ENCODE measurements at regions not wholly inside any gene's neighbourhood (a gene's known extent, or its start where the extent isn't known, plus 50 kb on each side); places are given as distances from the start of the nearest gene placed in this dataset.

- TF ChIP-seq ZNF70 (CRISPR knock-in tag; IDR thresholded peaks at IDR 0.05), result no peak
- no peak for TF ChIP-seq RARB (CRISPR knock-in tag; IDR thresholded peaks at IDR 0.05)
- TF ChIP-seq CREB5 (CRISPR knock-in tag; IDR thresholded peaks at IDR 0.05; ENCODE audit: low read depth), result no peak
- no peak for TF ChIP-seq ZFP3 (CRISPR knock-in tag; IDR thresholded peaks at IDR 0.05)
- no peak for TF ChIP-seq SNAI2 (CRISPR knock-in tag; IDR thresholded peaks at IDR 0.05)
- TF ChIP-seq ISL1 (CRISPR knock-in tag; IDR thresholded peaks at IDR 0.05), result no peak
- TF ChIP-seq TSHZ2 (CRISPR knock-in tag; IDR thresholded peaks at IDR 0.05), result no peak
These were observed 229.5 kb downstream of the ETAA1 start for GRCh38 chr2:67626656-67627055.

GRCh38 chr2:67627456-67628207 is 230.5 kb downstream of the ETAA1 start:
- ATAC-seq, result no peak
- TF ChIP-seq ZNF70 (CRISPR knock-in tag; IDR thresholded peaks at IDR 0.05) (no peak), OSR1 (CRISPR knock-in tag; IDR thresholded peaks at IDR 0.05) (no peak), ZFP3 (CRISPR knock-in tag; IDR thresholded peaks at IDR 0.05) (no peak), CSDC2 (CRISPR knock-in tag; IDR thresholded peaks at IDR 0.05) (no peak), ZFP30 (CRISPR knock-in tag; IDR thresholded peaks at IDR 0.05) (no peak), ARNTL (CRISPR knock-in tag; IDR thresholded peaks at IDR 0.05; ENCODE audit: borderline replicate concordance, low read depth) (no peak), RARB (CRISPR knock-in tag; IDR thresholded peaks at IDR 0.05) (no peak), PATZ1 (CRISPR knock-in tag; IDR thresholded peaks at IDR 0.05; ENCODE audit: borderline replicate concordance) (no peak), TSHZ2 (CRISPR knock-in tag; IDR thresholded peaks at IDR 0.05) (no peak), GLIS3 (CRISPR knock-in tag; IDR thresholded peaks at IDR 0.05) (no peak), TCF4 (CRISPR knock-in tag; IDR thresholded peaks at IDR 0.05; ENCODE audit: borderline replicate concordance) (no peak), PPARA (CRISPR knock-in tag; IDR thresholded peaks at IDR 0.05; ENCODE audit: borderline replicate concordance) (no peak), SNAI2 (CRISPR knock-in tag; IDR thresholded peaks at IDR 0.05) (no peak), ZNF565 (CRISPR knock-in tag; conservative IDR thresholded peaks at IDR 0.05; ENCODE audit: low read depth) (no peak)

More at GRCh38 chr2:67626656-67627055, 229.5 kb downstream of the ETAA1 start:
- peak; percentile 83 for ATAC-seq

- TF ChIP-seq RARB (CRISPR knock-in tag; IDR thresholded peaks at IDR 0.05), result no peak
- TF ChIP-seq TSHZ2 (CRISPR knock-in tag; IDR thresholded peaks at IDR 0.05), result peak; percentile 48; the same call in 1 of the 2 replicates
- no peak for ATAC-seq
These were observed 231.8 kb downstream of the ETAA1 start for GRCh38 chr2:67628892-67629291.
